B cell (primary cell): ENCODE measurements at regions not wholly inside any gene's neighbourhood (a gene's known extent, or its start where the extent isn't known, plus 50 kb on each side); places are given as distances from the start of the nearest gene placed in this dataset.

Source experiments
- ATAC-seq: fragments of 200-7000 bp; cut with Tn5 transposase; one replicate; pipeline ENCODE4 v1.10.0; 2021; ENCODE audit warnings: low read depth, mild to moderate bottlenecking, moderate number of reproducible peaks, moderate library complexity
- CTCF ChIA-PET: fragments of 350-600 bp; sonication (Branson Sonifier 250); formaldehyde crosslinking; loops from one replicate; lab custom pipeline; 2021; ENCODE audit warnings: antibody characterized with exemption, inconsistent platforms; lab: Charles Lee
- POLR2A ChIA-PET: fragments of 350-600 bp; sonication (Branson Sonifier 250); formaldehyde crosslinking; loops from one replicate; lab custom pipeline; 2021; ENCODE audit warnings: antibody characterized with exemption; lab: Charles Lee
- DNase-seq: peaks from one replicate; pipeline ENCODE4 v3.0.0; 2013
- H2AFZ ChIP-seq: 2 replicates; pipeline ENCODE4 v1.6.1; 2012; ENCODE audit warnings: mild to moderate bottlenecking, low read depth, low read length; ENCODE audit not compliant: insufficient read depth, poor library complexity, severe bottlenecking
- H3K27ac ChIP-seq, 2 donors: 1 replicate in 1 of 2; 2 replicates in 1 of 2; pipeline ENCODE4 v1.5.1; 2012 to 2013; ENCODE audit warnings: low read length in 2 of 2, mild to moderate bottlenecking in 2 of 2, moderate library complexity in 1 of 2
- H3K27me3 ChIP-seq, 4 experiments: fragments of 200-600 bp in 1 of 4; sonication (generic) in 1 of 4; replicated peaks in 1 of 4; 1 replicate in 2 of 4; 2 replicates in 2 of 4; pipeline versions ENCODE4 v1.6.1 to v1.7.0; 2013 to 2016; ENCODE audit warnings: low read length in 3 of 4, mild to moderate bottlenecking in 2 of 4, mixed read lengths in 1 of 4, moderate library complexity in 1 of 4; ENCODE audit not compliant: insufficient read depth in 4 of 4, control insufficient read depth in 3 of 4; ENCODE audit errors: control extremely low read depth in 1 of 4
- H3K36me3 ChIP-seq, 2 experiments: replicated peaks in 1 of 2; 1 replicate in 1 of 2; 2 replicates in 1 of 2; pipeline versions ENCODE4 v1.6.1 to v1.7.1; 2013; ENCODE audit warnings: low read length in 1 of 2; ENCODE audit not compliant: insufficient read depth in 2 of 2, control insufficient read depth in 1 of 2; ENCODE audit errors: control extremely low read depth in 1 of 2, extremely low read depth in 1 of 2
- H3K4me1 ChIP-seq, 2 donors: fragments of 200-600 bp in 1 of 2; sonication (generic) in 1 of 2; 1 replicate in 1 of 2; 2 replicates in 1 of 2; pipeline versions ENCODE4 v1.5.1 to v1.6.1; 2013 to 2017; ENCODE audit warnings: low read length in 2 of 2; ENCODE audit not compliant: control insufficient read depth in 2 of 2, insufficient read depth in 2 of 2
- H3K4me2 ChIP-seq: replicated peaks from 2 replicates; pipeline ENCODE3; 2012; ENCODE audit warnings: mild to moderate bottlenecking, low read depth, low read length; ENCODE audit not compliant: poor library complexity, severe bottlenecking
- H3K4me3 ChIP-seq, 5 experiments: fragments of 200-600 bp in 1 of 5; sonication (generic) in 1 of 5; 1 replicate in 3 of 5; 2 replicates in 2 of 5; pipeline versions ENCODE4 v1.5.1 to v1.7.0; 2011 to 2016; ENCODE audit warnings: low read length in 4 of 5, mild to moderate bottlenecking in 4 of 5, low read depth in 2 of 5, control low read depth in 1 of 5, moderate library complexity in 1 of 5; ENCODE audit not compliant: insufficient read depth in 1 of 5; ENCODE audit errors: control extremely low read depth in 1 of 5, extremely low read depth in 1 of 5
- H3K79me2 ChIP-seq: fragments of 200-600 bp; sonication (generic); one replicate; pipeline ENCODE4 v1.6.0; 2016; ENCODE audit warnings: low read length; ENCODE audit not compliant: control insufficient read depth, insufficient read depth
- H3K9ac ChIP-seq: fragments of 200-600 bp; sonication (generic); 2 replicates; pipeline ENCODE4 v1.6.1; 2017; ENCODE audit warnings: mild to moderate bottlenecking, low read length, moderate library complexity
- H3K9me3 ChIP-seq, 3 donors: one replicate each; pipeline versions ENCODE4 v1.6.1 to v1.7.1; 2013; ENCODE audit warnings: low read length in 2 of 3; ENCODE audit not compliant: control insufficient read depth in 2 of 3, insufficient read depth in 1 of 3; ENCODE audit errors: control extremely low read depth in 1 of 3
- H4K20me1 ChIP-seq: 2 replicates; pipeline ENCODE4 v1.6.0; 2012; ENCODE audit warnings: mild to moderate bottlenecking, low read length; ENCODE audit not compliant: insufficient read depth, control insufficient read depth, poor library complexity, severe bottlenecking
- H3K27ac Mint-ChIP-seq: one replicate; pipeline ENCODE4 v1.8.0; 2021; ENCODE audit warnings: mixed read lengths
- H3K27me3 Mint-ChIP-seq: one replicate; pipeline ENCODE4 v1.8.0; 2021; ENCODE audit warnings: mixed read lengths
- H3K4me1 Mint-ChIP-seq: one replicate; pipeline ENCODE4 v1.8.0; 2021; ENCODE audit warnings: mixed read lengths
- H3K4me3 Mint-ChIP-seq: one replicate; pipeline ENCODE4 v1.8.0; 2021; ENCODE audit warnings: mixed read lengths
- H3K9me3 Mint-ChIP-seq: one replicate; pipeline ENCODE4 v1.8.0; 2022; ENCODE audit warnings: mixed read lengths; ENCODE audit not compliant: insufficient read depth
- EZH2 ChIP-seq: IDR thresholded peaks from 2 replicates; pipeline ENCODE4 v1.6.1; 2012; ENCODE audit warnings: borderline replicate concordance, low read depth, mild to moderate bottlenecking, moderate library complexity, low read length; ENCODE audit not compliant: insufficient read depth, poor library complexity, severe bottlenecking
- WGBS: methylation state at CpG from one replicate; pipeline ENCODE4 v1.1.5; 2013; ENCODE audit warnings: missing lambda C conversion rate; ENCODE audit not compliant: insufficient coverage; 5-methylcytosine and 5-hydroxymethylcytosine counted together
- intact Hi-C: fragments of 100-400 bp; cut with micrococcal nuclease; formaldehyde crosslinking; loops from one replicate; pipeline ENCODE4 v1.10.0; 2022
- TF ChIP-seq, protein P1 (sequence below): fragments of 200-600 bp; IDR thresholded peaks from one replicate; pipeline ENCODE4 v1.8.0; 2022; ENCODE audit warnings: antibody characterized with exemption, mild to moderate bottlenecking

DNA sequence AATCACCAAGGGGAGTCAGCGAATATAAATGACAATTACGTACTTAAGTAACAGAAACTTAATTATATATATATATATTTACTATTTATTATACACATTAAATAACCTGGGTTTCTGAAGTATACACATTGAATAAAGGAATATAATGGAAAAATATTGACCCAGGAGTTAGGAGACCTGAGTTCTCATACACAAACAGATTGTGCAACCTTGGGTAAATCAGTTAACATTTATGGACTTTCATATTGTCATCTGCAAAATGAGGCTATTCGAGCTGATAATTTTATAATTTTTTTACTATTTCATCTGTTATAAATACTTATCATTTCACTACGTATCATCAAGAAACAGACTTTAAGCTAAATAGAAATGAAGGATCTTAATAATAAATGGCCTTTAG lies 75.1 kb upstream of the SRRM3 start:
- H3K4me1 ChIP-seq: no peaks in the 10 kb centered on the region
- H3K9ac ChIP-seq: no peak overlapping the region
- POLR2A ChIA-PET: no interaction called here
- ATAC-seq (no peak), DNase-seq (no peak)
- H3K4me3 ChIP-seq: no peak overlapping the region
- intact Hi-C loops: no loop called here
- Mint-ChIP-seq H3K9me3 (no peaks in the 10 kb centered on the region), H3K4me1 (no peaks in the 10 kb centered on the region), H3K4me3 (no peak overlapping the region), H3K27ac (no peak overlapping the region), H3K27me3 (peaks cover 23% of the 10 kb centered on the region)
- TF ChIP-seq EZH2: no peak
- TF ChIP-seq, protein P1, sequence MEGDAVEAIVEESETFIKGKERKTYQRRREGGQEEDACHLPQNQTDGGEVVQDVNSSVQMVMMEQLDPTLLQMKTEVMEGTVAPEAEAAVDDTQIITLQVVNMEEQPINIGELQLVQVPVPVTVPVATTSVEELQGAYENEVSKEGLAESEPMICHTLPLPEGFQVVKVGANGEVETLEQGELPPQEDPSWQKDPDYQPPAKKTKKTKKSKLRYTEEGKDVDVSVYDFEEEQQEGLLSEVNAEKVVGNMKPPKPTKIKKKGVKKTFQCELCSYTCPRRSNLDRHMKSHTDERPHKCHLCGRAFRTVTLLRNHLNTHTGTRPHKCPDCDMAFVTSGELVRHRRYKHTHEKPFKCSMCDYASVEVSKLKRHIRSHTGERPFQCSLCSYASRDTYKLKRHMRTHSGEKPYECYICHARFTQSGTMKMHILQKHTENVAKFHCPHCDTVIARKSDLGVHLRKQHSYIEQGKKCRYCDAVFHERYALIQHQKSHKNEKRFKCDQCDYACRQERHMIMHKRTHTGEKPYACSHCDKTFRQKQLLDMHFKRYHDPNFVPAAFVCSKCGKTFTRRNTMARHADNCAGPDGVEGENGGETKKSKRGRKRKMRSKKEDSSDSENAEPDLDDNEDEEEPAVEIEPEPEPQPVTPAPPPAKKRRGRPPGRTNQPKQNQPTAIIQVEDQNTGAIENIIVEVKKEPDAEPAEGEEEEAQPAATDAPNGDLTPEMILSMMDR: no peak
- H3K4me2 ChIP-seq: no peak overlapping the region
- H2AFZ ChIP-seq: no peak overlapping the region
- H3K36me3 ChIP-seq: no peaks in the 10 kb centered on the region
- CTCF ChIA-PET: no interaction called here
- no peaks in the 10 kb centered on the region for H3K9me3 ChIP-seq
- no peaks in the 10 kb centered on the region for H3K27me3 ChIP-seq
- no peak overlapping the region for H3K27ac ChIP-seq
- no peaks in the 10 kb centered on the region for H4K20me1 ChIP-seq
- no peaks in the 10 kb centered on the region for H3K79me2 ChIP-seq
- WGBS: no CpG with 5 or more reads among the region's 4 CpGs

- ChIA-PET POLR2A (no interaction called here), CTCF (interaction anchor here (1.3 kb wide), 1 partner anchor 263 kb away, joined by 3 read pairs; no protein-coding TSS in a partner anchor)
- Histone ChIP-seq H3K4me1 (peaks cover 0 to 6% of the 10 kb centered on the region in 2 donors), H3K79me2 (no peaks in the 10 kb centered on the region), H3K36me3 (no peaks in the 10 kb centered on the region), H3K9me3 (no peaks in the 10 kb centered on the region), H3K4me2 (no peak overlapping the region), H4K20me1 (no peaks in the 10 kb centered on the region), H3K9ac (no peak overlapping the region), H3K27me3 (no peaks in the 10 kb centered on the region), H3K27ac (no peak overlapping the region), H3K4me3 (no peak overlapping the region), H2AFZ (no peak overlapping the region)
- no peaks in the 10 kb centered on the region for H3K9me3 Mint-ChIP-seq
- H3K27ac Mint-ChIP-seq: no peak overlapping the region
- no peak for ATAC-seq
- peaks cover 39% of the 10 kb centered on the region for H3K27me3 Mint-ChIP-seq
- TF ChIP-seq, protein P1: no peak
- no peak for TF ChIP-seq EZH2
- WGBS: 81% methylated on average over 5 of the region's 5 CpGs
- intact Hi-C loops: no loop called here
- no peak for DNase-seq
- H3K4me1 Mint-ChIP-seq: peaks cover 8% of the 10 kb centered on the region
- no peak overlapping the region for H3K4me3 Mint-ChIP-seq
Measured at GRCh38 chr7:76129366-76129765, 72.3 kb upstream of the SRRM3 start.
